C4-2B (cell line): ENCODE measurements at regions not wholly inside any gene's neighbourhood (a gene's known extent, or its start where the extent isn't known, plus 50 kb on each side); places are given as distances from the start of the nearest gene placed in this dataset.
"Not testable (repeated sequence)": the region's sequence is repeated elsewhere in the genome, so short reads cannot be mapped to it uniquely, and the experiment has no call there.

Experiments
- CTCF ChIP-seq: fragments of 450-650 bp; conservative IDR thresholded peaks from 2 replicates; pipeline ENCODE4 v1.5.1; 2017; ENCODE audit warnings: mild to moderate bottlenecking
- ZFX ChIP-seq: fragments of 450-650 bp; IDR thresholded peaks from 2 replicates; pipeline ENCODE4 v1.6.1; 2017

DNA sequence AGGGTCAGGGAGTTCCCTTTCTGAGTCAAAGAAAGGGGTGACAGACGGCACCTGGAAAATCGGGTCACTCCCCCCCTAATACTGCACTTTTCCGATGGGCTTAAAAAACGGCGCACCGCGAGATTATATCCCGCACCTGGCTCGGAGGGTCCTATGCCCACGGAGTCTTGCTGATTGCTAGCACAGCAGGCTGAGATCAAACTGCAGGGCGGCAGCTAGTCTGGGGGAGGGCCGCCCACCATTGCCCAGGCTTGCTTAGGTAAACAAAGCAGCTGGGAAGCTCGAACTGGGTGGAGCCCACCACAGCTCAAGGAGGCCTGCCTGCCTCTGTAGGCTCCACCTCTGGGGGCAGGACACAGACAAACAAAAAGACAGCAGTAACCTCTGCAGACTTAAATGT, 240.5 kb downstream of the OR4A5 start:
- TF ChIP-seq CTCF, ZFX: not testable (repeated sequence)
